HEK293 (cell line): ENCODE measurements at regions not wholly inside any gene's neighbourhood (a gene's known extent, or its start where the extent isn't known, plus 50 kb on each side); places are given as distances from the start of the nearest gene placed in this dataset.

Experiments
- HOXA7 ChIP-seq: sonication (generic); formaldehyde crosslinking; IDR thresholded peaks from 2 replicates; pipeline ENCODE4 v1.8.1; 2022; ENCODE audit warnings: missing genetic modification reagents, borderline replicate concordance
- MYNN ChIP-seq: fragments of 450-650 bp; formaldehyde crosslinking; IDR thresholded peaks from 2 replicates; pipeline ENCODE4 v1.5.1; 2016; ENCODE audit warnings: missing biosample characterization, missing genetic modification characterization, borderline replicate concordance
- PRDM1 ChIP-seq: fragments of 450-650 bp; formaldehyde crosslinking; IDR thresholded peaks from 2 replicates; pipeline ENCODE4; 2016; ENCODE audit warnings: missing biosample characterization, missing genetic modification characterization
- ZNF292 ChIP-seq: fragments of 450-650 bp; formaldehyde crosslinking; IDR thresholded peaks from 2 replicates; pipeline ENCODE4 v1.5.1; 2016; ENCODE audit warnings: low read depth, missing biosample characterization, missing genetic modification characterization, borderline replicate concordance
- ZNF311 ChIP-seq: fragments of 450-650 bp; formaldehyde crosslinking; IDR thresholded peaks from 2 replicates; pipeline ENCODE4 v1.5.1; 2017; ENCODE audit warnings: missing biosample characterization, missing genetic modification characterization, borderline replicate concordance
- TF ChIP-seq, protein P1 (sequence below): fragments of 450-650 bp; formaldehyde crosslinking; IDR thresholded peaks from 2 replicates; pipeline ENCODE4 v1.5.1; 2016; ENCODE audit warnings: missing biosample characterization, missing genetic modification characterization
- TF ChIP-seq, protein P2 (sequence below): IDR thresholded peaks from 2 replicates; pipeline ENCODE4 v1.6.1; 2011; ENCODE audit warnings: mild to moderate bottlenecking, low read depth, low read length, borderline replicate concordance

DNA sequence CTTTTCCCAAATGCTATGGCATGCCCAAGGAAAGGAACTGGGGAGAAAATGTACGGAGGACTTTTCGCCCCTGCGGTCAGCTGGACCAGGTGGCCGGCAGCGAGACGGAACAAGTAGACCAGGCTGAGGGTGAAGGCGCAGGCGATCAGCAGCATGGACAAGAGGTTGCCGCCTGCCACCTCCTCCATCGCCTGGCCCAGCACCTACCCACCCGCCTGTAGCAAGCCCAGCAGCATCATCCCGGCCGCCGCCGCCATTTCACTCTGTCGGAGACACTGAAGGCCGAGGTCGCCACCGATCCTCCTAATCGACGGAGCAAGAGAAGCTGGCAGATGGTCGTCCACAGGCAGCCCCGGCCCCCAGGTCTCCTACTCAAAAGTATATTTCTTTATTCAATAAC lies 1046.3 kb upstream of the GBE1 start:
- TF ChIP-seq, protein P1, sequence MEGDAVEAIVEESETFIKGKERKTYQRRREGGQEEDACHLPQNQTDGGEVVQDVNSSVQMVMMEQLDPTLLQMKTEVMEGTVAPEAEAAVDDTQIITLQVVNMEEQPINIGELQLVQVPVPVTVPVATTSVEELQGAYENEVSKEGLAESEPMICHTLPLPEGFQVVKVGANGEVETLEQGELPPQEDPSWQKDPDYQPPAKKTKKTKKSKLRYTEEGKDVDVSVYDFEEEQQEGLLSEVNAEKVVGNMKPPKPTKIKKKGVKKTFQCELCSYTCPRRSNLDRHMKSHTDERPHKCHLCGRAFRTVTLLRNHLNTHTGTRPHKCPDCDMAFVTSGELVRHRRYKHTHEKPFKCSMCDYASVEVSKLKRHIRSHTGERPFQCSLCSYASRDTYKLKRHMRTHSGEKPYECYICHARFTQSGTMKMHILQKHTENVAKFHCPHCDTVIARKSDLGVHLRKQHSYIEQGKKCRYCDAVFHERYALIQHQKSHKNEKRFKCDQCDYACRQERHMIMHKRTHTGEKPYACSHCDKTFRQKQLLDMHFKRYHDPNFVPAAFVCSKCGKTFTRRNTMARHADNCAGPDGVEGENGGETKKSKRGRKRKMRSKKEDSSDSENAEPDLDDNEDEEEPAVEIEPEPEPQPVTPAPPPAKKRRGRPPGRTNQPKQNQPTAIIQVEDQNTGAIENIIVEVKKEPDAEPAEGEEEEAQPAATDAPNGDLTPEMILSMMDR (tag by site-specific recombination): no peak
- TF ChIP-seq ZNF311 (tag by site-specific recombination) (no peak), MYNN (tag by site-specific recombination) (no peak), PRDM1 (tag by site-specific recombination) (no peak), ZNF292 (no peak), HOXA7 (CRISPR knock-in tag) (no peak)
- TF ChIP-seq, protein P2, sequence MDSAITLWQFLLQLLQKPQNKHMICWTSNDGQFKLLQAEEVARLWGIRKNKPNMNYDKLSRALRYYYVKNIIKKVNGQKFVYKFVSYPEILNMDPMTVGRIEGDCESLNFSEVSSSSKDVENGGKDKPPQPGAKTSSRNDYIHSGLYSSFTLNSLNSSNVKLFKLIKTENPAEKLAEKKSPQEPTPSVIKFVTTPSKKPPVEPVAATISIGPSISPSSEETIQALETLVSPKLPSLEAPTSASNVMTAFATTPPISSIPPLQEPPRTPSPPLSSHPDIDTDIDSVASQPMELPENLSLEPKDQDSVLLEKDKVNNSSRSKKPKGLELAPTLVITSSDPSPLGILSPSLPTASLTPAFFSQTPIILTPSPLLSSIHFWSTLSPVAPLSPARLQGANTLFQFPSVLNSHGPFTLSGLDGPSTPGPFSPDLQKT: no peak
